ENCODE measurements at regions not wholly inside any gene's neighbourhood (a gene's known extent, or its start where the extent isn't known, plus 50 kb on each side); places are given as distances from the start of the nearest gene placed in this dataset.

GRCh38 chr2:76050196-76050595, 339.5 kb upstream of the GCFC2 start:
- TF ChIP-seq, protein P1, sequence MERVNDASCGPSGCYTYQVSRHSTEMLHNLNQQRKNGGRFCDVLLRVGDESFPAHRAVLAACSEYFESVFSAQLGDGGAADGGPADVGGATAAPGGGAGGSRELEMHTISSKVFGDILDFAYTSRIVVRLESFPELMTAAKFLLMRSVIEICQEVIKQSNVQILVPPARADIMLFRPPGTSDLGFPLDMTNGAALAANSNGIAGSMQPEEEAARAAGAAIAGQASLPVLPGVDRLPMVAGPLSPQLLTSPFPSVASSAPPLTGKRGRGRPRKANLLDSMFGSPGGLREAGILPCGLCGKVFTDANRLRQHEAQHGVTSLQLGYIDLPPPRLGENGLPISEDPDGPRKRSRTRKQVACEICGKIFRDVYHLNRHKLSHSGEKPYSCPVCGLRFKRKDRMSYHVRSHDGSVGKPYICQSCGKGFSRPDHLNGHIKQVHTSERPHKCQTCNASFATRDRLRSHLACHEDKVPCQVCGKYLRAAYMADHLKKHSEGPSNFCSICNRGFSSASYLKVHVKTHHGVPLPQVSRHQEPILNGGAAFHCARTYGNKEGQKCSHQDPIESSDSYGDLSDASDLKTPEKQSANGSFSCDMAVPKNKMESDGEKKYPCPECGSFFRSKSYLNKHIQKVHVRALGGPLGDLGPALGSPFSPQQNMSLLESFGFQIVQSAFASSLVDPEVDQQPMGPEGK (CRISPR knock-in tag; IDR thresholded peaks at IDR 0.05; ENCODE audit: borderline replicate concordance) = no peak
- no peak for TF ChIP-seq ZFP3 (CRISPR knock-in tag; IDR thresholded peaks at IDR 0.05)
- TF ChIP-seq SNAI2 (CRISPR knock-in tag; IDR thresholded peaks at IDR 0.05) = no peak
- TF ChIP-seq CSRNP3 (CRISPR knock-in tag; IDR thresholded peaks at IDR 0.05) = no peak
- no peak for TF ChIP-seq PPARA (CRISPR knock-in tag; IDR thresholded peaks at IDR 0.05; ENCODE audit: borderline replicate concordance)
- TF ChIP-seq ARNTL (CRISPR knock-in tag; IDR thresholded peaks at IDR 0.05; ENCODE audit: borderline replicate concordance, low read depth) = no peak
- TF ChIP-seq ZNF70 (CRISPR knock-in tag; IDR thresholded peaks at IDR 0.05) = no peak
- no peak for TF ChIP-seq ZNF565 (CRISPR knock-in tag; conservative IDR thresholded peaks at IDR 0.05; ENCODE audit: low read depth)
- TF ChIP-seq RARB (CRISPR knock-in tag; IDR thresholded peaks at IDR 0.05) = no peak
- no peak for TF ChIP-seq OSR1 (CRISPR knock-in tag; IDR thresholded peaks at IDR 0.05)
- TF ChIP-seq ZFP30 (CRISPR knock-in tag; IDR thresholded peaks at IDR 0.05) = no peak
- TF ChIP-seq CSDC2 (CRISPR knock-in tag; IDR thresholded peaks at IDR 0.05) = no peak
- TF ChIP-seq TOX (CRISPR knock-in tag; IDR thresholded peaks at IDR 0.05; ENCODE audit: borderline replicate concordance) = no peak

All from SK-N-SH treated with all-trans-retinoic acid at 6 μM for 48 hours (cell line).